Lower leg skin (tissue), 3 donors: ENCODE measurements at regions not wholly inside any gene's neighbourhood (a gene's known extent, or its start where the extent isn't known, plus 50 kb on each side); places are given as distances from the start of the nearest gene placed in this dataset.

Experiments used
- POLR2A ChIP-seq, 2 donors: fragments of 450-650 bp; IDR thresholded peaks; one replicate each; pipeline ENCODE4 v1.6.1; 2016 to 2017; ENCODE audit warnings: antibody characterized with exemption in 2 of 2, mild to moderate bottlenecking in 1 of 2, moderate library complexity in 1 of 2
- TF ChIP-seq, protein P1 (sequence below), 3 donors: fragments of 450-650 bp; IDR thresholded peaks; one replicate each; pipeline ENCODE4 v1.5.1; 2016; ENCODE audit warnings: antibody characterized with exemption in 3 of 3, mild to moderate bottlenecking in 3 of 3, moderate library complexity in 2 of 3

DNA sequence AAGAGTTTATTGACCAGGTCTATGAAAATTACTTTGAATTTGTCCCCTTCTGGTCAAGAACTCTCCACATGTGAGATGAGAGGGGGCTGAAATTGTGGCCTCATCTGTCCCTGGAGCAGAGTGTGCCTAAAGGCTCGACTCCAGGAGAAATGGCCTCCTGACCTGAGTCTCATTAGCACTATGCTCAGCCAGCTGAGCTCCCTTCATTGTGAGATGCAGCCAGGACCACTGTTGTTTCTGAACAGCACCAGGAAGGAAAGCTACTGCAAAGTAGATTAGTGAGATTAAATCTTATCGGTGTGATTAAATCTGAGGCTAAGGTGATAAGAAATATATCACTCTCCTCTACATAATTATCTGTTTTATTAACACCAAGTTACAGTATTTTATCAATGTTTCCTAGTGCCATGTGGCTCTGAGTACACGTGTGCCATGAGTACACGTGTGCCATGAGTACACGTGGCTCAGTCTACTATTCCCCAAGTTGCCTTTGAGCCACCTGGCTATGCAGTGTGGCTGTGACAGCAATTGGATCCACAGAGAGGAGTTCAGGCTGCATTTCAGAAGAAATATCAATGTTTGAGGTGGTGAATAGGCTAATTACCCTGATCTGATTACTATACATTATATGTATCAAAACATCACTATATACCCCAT, 126.9 kb downstream of the IPMK start:
- TF ChIP-seq, protein P1, sequence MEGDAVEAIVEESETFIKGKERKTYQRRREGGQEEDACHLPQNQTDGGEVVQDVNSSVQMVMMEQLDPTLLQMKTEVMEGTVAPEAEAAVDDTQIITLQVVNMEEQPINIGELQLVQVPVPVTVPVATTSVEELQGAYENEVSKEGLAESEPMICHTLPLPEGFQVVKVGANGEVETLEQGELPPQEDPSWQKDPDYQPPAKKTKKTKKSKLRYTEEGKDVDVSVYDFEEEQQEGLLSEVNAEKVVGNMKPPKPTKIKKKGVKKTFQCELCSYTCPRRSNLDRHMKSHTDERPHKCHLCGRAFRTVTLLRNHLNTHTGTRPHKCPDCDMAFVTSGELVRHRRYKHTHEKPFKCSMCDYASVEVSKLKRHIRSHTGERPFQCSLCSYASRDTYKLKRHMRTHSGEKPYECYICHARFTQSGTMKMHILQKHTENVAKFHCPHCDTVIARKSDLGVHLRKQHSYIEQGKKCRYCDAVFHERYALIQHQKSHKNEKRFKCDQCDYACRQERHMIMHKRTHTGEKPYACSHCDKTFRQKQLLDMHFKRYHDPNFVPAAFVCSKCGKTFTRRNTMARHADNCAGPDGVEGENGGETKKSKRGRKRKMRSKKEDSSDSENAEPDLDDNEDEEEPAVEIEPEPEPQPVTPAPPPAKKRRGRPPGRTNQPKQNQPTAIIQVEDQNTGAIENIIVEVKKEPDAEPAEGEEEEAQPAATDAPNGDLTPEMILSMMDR (IDR thresholded peaks at IDR 0.05), result no peak
- no peak for TF ChIP-seq POLR2A (IDR thresholded peaks at IDR 0.05)
